ENCODE measurements at regions not wholly inside any gene's neighbourhood (a gene's known extent, or its start where the extent isn't known, plus 50 kb on each side); places are given as distances from the start of the nearest gene placed in this dataset.

DNA sequence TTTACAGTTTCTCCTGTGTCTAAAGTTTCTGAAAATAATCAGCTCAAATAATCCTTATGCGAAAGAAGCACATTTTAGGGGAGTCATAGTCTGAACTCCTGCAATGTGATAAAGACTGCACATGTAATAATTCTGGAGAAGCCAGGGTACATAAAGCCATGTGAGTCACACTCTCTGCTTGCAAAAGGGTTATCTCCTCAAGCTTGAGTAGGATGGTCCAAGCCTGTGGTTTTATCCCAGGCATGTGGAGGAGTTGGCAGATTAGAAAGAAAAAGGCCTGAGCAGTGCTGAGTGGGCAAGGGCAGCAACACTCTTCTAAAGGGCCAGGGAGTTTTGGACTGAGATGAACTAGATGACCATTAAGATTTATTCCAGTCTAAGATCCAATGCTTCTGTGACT, 220.4 kb downstream of the RHOU start:
- DNase-seq (ENCODE audit: low read depth, low spot score) (no peak), ATAC-seq (no peak)
- Histone ChIP-seq H3K27me3 (ENCODE audit: control insufficient read depth, insufficient read depth, low read length) (no peaks in the 10 kb centered on the region), H3K4me3 (ENCODE audit: low read depth in 2 of 2, low read length in 2 of 2) (no peak overlapping the region), H3K4me1 (ENCODE audit: control insufficient read depth, insufficient read depth, low read length) (no peaks in the 10 kb centered on the region), H3K27ac (ENCODE audit: low read length) (no peak overlapping the region), H3K9me3 (ENCODE audit: control insufficient read depth, insufficient read depth, low read depth, low read length) (no peaks in the 10 kb centered on the region), H3K36me3 (ENCODE audit: control insufficient read depth, insufficient read depth, low read length) (no peaks in the 10 kb centered on the region)
- BruUV-seq (replicated peaks): no TSS peak
- in situ Hi-C loops (cut with HindIII; ENCODE audit: low pct_unique_long_range_greater_than_20kb, low sequenced_read_pairs) (no loop called here), intact Hi-C loops (cut with micrococcal nuclease; ENCODE audit: unreplicated experiment) (no loop called here)
- ChIA-PET CTCF (no interaction called here), POLR2A (no interaction called here)
- TF ChIP-seq, protein P1, sequence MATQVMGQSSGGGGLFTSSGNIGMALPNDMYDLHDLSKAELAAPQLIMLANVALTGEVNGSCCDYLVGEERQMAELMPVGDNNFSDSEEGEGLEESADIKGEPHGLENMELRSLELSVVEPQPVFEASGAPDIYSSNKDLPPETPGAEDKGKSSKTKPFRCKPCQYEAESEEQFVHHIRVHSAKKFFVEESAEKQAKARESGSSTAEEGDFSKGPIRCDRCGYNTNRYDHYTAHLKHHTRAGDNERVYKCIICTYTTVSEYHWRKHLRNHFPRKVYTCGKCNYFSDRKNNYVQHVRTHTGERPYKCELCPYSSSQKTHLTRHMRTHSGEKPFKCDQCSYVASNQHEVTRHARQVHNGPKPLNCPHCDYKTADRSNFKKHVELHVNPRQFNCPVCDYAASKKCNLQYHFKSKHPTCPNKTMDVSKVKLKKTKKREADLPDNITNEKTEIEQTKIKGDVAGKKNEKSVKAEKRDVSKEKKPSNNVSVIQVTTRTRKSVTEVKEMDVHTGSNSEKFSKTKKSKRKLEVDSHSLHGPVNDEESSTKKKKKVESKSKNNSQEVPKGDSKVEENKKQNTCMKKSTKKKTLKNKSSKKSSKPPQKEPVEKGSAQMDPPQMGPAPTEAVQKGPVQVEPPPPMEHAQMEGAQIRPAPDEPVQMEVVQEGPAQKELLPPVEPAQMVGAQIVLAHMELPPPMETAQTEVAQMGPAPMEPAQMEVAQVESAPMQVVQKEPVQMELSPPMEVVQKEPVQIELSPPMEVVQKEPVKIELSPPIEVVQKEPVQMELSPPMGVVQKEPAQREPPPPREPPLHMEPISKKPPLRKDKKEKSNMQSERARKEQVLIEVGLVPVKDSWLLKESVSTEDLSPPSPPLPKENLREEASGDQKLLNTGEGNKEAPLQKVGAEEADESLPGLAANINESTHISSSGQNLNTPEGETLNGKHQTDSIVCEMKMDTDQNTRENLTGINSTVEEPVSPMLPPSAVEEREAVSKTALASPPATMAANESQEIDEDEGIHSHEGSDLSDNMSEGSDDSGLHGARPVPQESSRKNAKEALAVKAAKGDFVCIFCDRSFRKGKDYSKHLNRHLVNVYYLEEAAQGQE (IDR thresholded peaks at IDR 0.05; ENCODE audit: insufficient read depth in 1 of 2, low read depth in 2 of 2, low read length in 1 of 2): no peak
- TF ChIP-seq POLR2AphosphoS5 (IDR thresholded peaks at IDR 0.05; ENCODE audit: low read depth, low read length) (no peak), TCF7L2 (IDR thresholded peaks at IDR 0.05; ENCODE audit: low read depth, low read length) (no peak), SIN3A (IDR thresholded peaks at IDR 0.05; ENCODE audit: borderline replicate concordance, insufficient read depth, low read depth, low read length) (no peak)
- TF ChIP-seq, protein P2, sequence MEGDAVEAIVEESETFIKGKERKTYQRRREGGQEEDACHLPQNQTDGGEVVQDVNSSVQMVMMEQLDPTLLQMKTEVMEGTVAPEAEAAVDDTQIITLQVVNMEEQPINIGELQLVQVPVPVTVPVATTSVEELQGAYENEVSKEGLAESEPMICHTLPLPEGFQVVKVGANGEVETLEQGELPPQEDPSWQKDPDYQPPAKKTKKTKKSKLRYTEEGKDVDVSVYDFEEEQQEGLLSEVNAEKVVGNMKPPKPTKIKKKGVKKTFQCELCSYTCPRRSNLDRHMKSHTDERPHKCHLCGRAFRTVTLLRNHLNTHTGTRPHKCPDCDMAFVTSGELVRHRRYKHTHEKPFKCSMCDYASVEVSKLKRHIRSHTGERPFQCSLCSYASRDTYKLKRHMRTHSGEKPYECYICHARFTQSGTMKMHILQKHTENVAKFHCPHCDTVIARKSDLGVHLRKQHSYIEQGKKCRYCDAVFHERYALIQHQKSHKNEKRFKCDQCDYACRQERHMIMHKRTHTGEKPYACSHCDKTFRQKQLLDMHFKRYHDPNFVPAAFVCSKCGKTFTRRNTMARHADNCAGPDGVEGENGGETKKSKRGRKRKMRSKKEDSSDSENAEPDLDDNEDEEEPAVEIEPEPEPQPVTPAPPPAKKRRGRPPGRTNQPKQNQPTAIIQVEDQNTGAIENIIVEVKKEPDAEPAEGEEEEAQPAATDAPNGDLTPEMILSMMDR (IDR thresholded peaks at IDR 0.05): no peak

DNA sequence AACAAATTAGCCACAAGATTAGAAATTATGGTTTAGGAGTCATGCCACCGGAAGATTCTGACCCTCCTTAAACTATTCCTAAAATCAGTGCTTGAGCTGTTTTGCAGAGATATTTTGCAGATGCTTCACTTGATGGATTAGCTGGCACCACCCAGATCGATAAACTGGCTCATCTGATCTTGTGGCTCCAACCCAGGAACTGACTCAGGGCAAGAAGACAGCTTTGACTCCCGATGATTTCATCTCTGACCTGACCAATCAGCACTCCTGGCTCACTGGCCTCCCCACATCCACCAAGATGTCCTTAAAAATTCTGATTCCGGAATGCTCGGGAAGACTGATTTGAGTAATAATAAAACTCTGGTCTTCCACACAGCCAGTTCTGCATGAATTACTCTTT, 221.6 kb downstream of the RHOU start:
- H3K27me3 ChIP-seq (ENCODE audit: control insufficient read depth, insufficient read depth, low read length): no peaks in the 10 kb centered on the region

More for the DNA sequence above, 221.6 kb downstream of the RHOU start:
- H3K4me1 ChIP-seq (ENCODE audit: control insufficient read depth, insufficient read depth, low read length): no peaks in the 10 kb centered on the region
- in situ Hi-C loops (cut with HindIII; ENCODE audit: low pct_unique_long_range_greater_than_20kb, low sequenced_read_pairs): no loop called here
- H3K4me3 ChIP-seq (ENCODE audit: low read depth in 2 of 2, low read length in 2 of 2): no peak overlapping the region
- no peaks in the 10 kb centered on the region for H3K36me3 ChIP-seq (ENCODE audit: control insufficient read depth, insufficient read depth, low read length)
- DNase-seq (ENCODE audit: low read depth, low spot score) (no peak), ATAC-seq (no peak)
- H3K9me3 ChIP-seq (ENCODE audit: control insufficient read depth, insufficient read depth, low read depth, low read length): no peaks in the 10 kb centered on the region
- intact Hi-C loops (cut with micrococcal nuclease; ENCODE audit: unreplicated experiment): no loop called here
- no TSS peak for BruUV-seq (replicated peaks)
- CTCF ChIA-PET: no interaction called here
- TF ChIP-seq, protein P1 (IDR thresholded peaks at IDR 0.05; ENCODE audit: insufficient read depth in 1 of 2, low read depth in 2 of 2, low read length in 1 of 2): no peak
- TF ChIP-seq TCF7L2 (IDR thresholded peaks at IDR 0.05; ENCODE audit: low read depth, low read length) (no peak), POLR2AphosphoS5 (IDR thresholded peaks at IDR 0.05; ENCODE audit: low read depth, low read length) (no peak), SIN3A (IDR thresholded peaks at IDR 0.05; ENCODE audit: borderline replicate concordance, insufficient read depth, low read depth, low read length) (no peak)
- TF ChIP-seq, protein P2 (IDR thresholded peaks at IDR 0.05): no peak
- POLR2A ChIA-PET: no interaction called here
- H3K27ac ChIP-seq (ENCODE audit: low read length): no peak overlapping the region

All from Panc1 (cell line).